AG09319 (cell line): ENCODE measurements at regions not wholly inside any gene's neighbourhood (a gene's known extent, or its start where the extent isn't known, plus 50 kb on each side); places are given as distances from the start of the nearest gene placed in this dataset.

Experiments used
- DNase-seq: peaks from one replicate; pipeline ENCODE4 v3.0.0-alpha.2; 2010; ENCODE audit warnings: low read depth; ENCODE audit errors: extremely low read depth
- TF ChIP-seq, protein P1 (sequence below): IDR thresholded peaks from 2 replicates; pipeline ENCODE4 v1.5.1; 2011; ENCODE audit warnings: low read depth, mild to moderate bottlenecking, inconsistent platforms, low read length, moderate library complexity

DNA sequence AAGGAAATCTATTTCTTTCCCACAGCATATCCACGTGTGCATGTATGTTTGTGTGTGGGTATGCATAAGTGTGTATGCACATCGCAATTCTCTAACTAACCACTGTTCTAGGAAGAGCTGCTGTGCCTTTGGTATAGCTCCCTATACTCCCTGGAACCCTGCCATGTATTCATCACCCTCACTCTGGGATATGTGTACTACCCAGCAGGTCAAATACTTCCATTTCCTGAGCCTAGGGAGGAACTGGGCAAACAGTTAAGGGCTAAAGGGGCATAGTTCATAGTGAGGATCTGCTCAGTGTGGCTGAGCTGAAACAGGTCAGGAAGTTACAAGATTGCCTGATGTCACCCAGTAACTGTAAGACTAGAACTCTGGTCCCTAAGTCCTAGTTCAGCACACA is 260.4 kb downstream of the RPLP1 start:
- TF ChIP-seq, protein P1, sequence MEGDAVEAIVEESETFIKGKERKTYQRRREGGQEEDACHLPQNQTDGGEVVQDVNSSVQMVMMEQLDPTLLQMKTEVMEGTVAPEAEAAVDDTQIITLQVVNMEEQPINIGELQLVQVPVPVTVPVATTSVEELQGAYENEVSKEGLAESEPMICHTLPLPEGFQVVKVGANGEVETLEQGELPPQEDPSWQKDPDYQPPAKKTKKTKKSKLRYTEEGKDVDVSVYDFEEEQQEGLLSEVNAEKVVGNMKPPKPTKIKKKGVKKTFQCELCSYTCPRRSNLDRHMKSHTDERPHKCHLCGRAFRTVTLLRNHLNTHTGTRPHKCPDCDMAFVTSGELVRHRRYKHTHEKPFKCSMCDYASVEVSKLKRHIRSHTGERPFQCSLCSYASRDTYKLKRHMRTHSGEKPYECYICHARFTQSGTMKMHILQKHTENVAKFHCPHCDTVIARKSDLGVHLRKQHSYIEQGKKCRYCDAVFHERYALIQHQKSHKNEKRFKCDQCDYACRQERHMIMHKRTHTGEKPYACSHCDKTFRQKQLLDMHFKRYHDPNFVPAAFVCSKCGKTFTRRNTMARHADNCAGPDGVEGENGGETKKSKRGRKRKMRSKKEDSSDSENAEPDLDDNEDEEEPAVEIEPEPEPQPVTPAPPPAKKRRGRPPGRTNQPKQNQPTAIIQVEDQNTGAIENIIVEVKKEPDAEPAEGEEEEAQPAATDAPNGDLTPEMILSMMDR = no peak
- DNase-seq = no peak

DNA sequence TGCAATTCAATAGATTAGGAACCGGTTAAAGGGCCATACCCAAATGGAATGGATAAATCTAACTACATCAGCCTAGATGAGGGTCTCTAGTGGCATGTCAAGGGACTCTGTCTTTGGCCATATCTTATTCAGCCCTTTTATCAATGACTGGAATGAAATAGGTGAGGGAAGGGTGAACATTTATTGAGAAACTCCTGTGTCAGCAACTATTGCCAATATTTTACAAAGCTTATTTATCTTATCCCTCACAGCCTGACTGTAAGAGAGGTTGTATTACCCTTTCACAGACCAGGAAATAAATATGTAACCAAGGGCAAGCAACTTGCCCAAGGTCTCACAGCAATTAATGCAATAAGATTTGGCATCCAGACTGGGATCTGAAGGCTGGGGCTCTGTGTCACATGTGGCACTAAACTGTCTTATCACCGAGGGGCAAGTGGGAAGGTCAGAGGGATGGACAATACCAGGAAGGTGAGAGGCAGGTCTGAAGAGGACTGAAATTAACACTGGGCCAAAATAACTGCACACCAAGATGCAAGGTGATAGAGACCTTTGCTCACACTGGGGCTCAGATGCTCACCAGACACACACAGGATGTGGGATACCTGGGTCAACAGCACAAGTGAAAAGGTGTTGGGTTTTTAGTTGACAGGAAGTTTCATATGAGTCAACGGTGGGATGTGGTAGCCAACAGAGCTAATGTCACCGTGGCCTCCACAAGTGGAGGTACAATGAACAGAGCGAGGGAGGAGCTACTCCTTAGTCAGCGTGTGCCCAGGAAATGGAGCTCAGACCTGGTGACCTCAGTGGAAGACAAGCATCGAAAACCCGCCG is 261.3 kb downstream of the RPLP1 start:
- no peak for DNase-seq
- TF ChIP-seq, protein P1 = no peak

DNA sequence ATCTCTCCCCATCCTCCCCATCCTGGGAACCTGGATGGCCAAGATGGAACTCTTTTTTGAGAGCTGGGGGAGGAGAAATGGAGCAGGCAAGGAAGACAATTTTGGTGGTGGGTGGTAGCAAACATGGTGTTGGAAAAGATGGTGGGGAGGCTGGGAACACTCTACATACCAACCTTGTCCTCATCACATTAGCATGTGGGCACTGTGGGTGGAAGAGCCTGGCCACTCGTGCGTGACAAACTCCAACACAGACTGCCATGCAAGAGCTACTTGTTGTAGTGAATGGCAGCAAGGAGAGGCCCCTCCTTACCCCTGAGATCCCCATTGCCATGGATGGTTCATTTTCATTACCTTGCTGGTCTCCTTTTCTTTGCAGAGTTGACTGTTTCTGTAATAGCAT is 262.6 kb downstream of the RPLP1 start:
- TF ChIP-seq, protein P1 = no peak
- no peak for DNase-seq

DNA sequence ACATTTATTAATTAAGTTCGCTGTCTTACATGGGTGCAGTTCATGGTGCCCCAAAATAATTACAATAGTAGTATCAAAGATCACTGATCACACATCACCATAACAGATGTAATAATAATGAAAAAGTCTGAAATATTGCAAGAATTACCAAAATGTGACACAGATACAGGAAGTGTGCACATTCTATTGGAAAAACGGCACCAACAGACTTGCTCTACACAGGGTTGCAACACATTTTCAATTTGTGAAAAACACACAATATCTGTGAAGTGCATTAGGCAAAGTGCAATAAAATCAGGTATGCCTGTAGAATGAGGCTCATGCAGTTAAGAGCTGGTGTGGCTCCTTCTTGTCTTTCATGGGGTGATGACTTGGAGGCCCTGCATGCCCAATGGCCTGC is 265.8 kb downstream of the RPLP1 start:
- TF ChIP-seq, protein P1 = no peak

DNA sequence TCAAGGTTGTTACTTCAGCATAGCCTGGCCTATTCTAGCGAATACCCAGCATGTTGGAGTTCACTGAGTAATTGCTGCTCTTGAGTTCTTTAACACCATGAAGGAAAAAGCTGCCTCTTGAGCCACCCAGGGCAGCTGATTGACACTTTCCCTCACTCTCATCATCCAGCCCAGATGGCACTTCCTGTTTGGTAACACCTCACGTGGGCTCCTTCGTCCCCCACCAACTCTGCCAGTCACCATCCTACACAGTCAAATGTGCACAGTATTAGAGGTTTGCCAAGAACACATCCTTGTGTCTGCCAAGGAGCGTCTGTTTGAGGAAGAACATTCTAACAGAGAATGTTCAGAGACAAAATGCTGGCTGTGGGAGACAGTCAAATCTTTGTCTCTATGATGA is 266.3 kb downstream of the RPLP1 start:
- no peak for DNase-seq
- TF ChIP-seq, protein P1 = no peak

More for the DNA sequence above, 265.8 kb downstream of the RPLP1 start:
- no peak for DNase-seq

DNA sequence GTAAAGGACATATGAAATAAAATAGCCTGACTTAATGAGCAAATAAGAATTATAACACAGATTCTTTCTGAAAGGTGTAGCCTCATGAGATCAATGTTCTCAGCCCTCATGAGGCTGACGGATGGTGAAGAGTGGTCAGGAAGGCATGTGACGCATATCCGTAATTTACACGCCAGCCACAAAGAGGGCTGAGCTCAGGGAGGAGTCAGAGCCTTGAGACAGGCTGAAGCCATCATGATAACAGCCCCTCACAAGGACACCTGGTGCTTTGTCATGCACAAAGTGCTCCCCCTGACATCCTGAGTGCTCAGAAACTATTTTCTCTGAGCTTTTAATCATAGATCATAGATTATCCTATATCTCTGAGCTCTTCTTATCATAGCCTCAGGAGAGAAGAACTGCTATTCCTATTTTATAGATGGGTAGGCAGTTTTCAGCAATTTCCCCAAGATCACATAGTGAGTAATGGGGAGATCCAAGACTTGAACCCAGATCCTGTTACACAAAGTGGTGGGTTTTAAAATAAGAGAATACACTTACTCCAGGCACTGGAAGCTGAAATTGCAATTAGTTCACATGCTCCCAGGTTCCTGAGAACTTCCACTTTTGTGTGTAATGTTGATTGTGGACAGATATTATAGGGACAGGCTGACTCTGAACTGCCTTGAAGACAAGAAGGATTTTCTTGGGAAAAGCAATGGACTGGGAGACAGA is 267.1 kb downstream of the RPLP1 start:
- TF ChIP-seq, protein P1 = no peak
- no peak for DNase-seq

DNA sequence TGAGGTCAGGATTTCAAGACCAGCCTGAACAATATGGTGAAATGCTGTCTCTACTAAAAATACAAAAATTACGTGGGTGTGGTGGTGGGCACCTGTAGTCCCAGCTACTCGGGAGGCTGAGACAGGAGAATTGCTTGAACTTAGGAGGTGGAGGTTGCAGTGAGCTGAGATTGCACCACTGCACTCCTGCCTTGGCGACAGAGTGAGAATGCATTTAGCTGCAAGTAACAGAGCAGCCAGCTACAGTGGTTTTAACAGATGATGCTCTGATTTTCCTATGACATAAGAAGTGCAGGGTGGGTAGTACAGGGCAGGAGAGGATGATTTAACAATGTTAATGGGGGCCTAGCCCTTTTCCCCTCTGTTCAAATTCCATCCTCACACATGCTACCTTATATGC is 267.9 kb downstream of the RPLP1 start:
- TF ChIP-seq, protein P1 = no peak
- no peak for DNase-seq
